GM23338 (cell line): ENCODE measurements at regions not wholly inside any gene's neighbourhood (a gene's known extent, or its start where the extent isn't known, plus 50 kb on each side); places are given as distances from the start of the nearest gene placed in this dataset.

Source experiments
- EZH2 ChIP-seq: fragments of 200-600 bp; sonication (generic); IDR thresholded peaks from one replicate; pipeline ENCODE4 v1.8.0; 2017; ENCODE audit warnings: antibody characterized with exemption, mild to moderate bottlenecking, low read depth; ENCODE audit not compliant: unreplicated experiment
- NANOG ChIP-seq: IDR thresholded peaks from 2 replicates; pipeline ENCODE4 v1.6.1; 2016; ENCODE audit warnings: antibody characterized with exemption, borderline replicate concordance
- POLR2AphosphoS5 ChIP-seq: IDR thresholded peaks from 2 replicates; pipeline ENCODE4 v1.6.1; 2016; ENCODE audit warnings: antibody characterized with exemption, low read depth
- TF ChIP-seq, protein P1 (sequence below), 2 experiments: fragments of 200-600 bp in 1 of 2; sonication (generic) in 1 of 2; conservative IDR thresholded peaks; 2 replicates each; pipeline versions ENCODE4 v1.5.1 to v1.6.1; 2016 to 2017; ENCODE audit warnings: antibody characterized with exemption in 2 of 2, low read depth in 2 of 2, mild to moderate bottlenecking in 2 of 2, moderate library complexity in 1 of 2

DNA sequence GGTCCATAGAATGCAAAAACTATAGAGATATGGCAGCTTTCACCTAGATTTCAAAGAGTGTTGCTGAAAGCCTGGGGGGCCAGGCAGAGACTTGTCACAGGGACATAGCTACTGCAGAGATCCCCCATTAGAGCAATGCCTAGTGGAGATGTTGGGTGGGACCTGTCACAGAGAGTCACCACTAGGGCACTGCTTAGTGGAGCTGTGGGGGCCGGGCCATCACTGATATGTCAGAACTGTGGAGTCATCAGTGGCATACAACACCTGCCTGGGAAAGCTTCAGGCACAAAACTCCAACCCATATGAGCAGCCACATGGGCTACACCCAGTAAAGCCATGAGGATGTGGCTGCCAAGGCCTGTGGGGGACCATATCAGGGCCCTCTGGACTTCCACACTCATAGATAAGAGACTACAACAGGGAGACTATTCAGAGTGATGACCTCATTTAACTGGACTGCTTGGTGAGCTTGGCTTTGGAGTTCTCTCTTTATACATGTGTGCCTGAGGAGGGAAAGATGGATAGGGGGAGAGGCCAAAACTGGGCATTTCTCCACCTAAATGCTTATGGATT lies 176.3 kb downstream of the ZNF621 start:
- TF ChIP-seq, protein P1, sequence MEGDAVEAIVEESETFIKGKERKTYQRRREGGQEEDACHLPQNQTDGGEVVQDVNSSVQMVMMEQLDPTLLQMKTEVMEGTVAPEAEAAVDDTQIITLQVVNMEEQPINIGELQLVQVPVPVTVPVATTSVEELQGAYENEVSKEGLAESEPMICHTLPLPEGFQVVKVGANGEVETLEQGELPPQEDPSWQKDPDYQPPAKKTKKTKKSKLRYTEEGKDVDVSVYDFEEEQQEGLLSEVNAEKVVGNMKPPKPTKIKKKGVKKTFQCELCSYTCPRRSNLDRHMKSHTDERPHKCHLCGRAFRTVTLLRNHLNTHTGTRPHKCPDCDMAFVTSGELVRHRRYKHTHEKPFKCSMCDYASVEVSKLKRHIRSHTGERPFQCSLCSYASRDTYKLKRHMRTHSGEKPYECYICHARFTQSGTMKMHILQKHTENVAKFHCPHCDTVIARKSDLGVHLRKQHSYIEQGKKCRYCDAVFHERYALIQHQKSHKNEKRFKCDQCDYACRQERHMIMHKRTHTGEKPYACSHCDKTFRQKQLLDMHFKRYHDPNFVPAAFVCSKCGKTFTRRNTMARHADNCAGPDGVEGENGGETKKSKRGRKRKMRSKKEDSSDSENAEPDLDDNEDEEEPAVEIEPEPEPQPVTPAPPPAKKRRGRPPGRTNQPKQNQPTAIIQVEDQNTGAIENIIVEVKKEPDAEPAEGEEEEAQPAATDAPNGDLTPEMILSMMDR (conservative IDR thresholded peaks at IDR 0.05; ENCODE audit: low read depth in 2 of 2) = no peak
- TF ChIP-seq EZH2 (no peak), POLR2AphosphoS5 (no peak), NANOG (no peak)
